Astrocyte (in vitro differentiated cells and primary cell): ENCODE measurements at regions not wholly inside any gene's neighbourhood (a gene's known extent, or its start where the extent isn't known, plus 50 kb on each side); places are given as distances from the start of the nearest gene placed in this dataset.

Experiments
- CTCF ChIP-seq: IDR thresholded peaks from 2 replicates; pipeline ENCODE4 v1.5.1; 2011; ENCODE audit warnings: low read depth, mild to moderate bottlenecking, inconsistent platforms, low read length, moderate library complexity; ENCODE audit not compliant: insufficient read depth
- EZH2 ChIP-seq: IDR thresholded peaks from 2 replicates; pipeline ENCODE4 v1.6.1; 2012; ENCODE audit warnings: mild to moderate bottlenecking, low read length, inconsistent platforms; ENCODE audit not compliant: insufficient read depth

- TF ChIP-seq CTCF = no peak
- no peak for TF ChIP-seq EZH2
Observed at GRCh38 chr5:164431634-164432304, 926.4 kb downstream of the MAT2B start.
